HG03066 (cell line): ENCODE measurements at regions not wholly inside any gene's neighbourhood (a gene's known extent, or its start where the extent isn't known, plus 50 kb on each side); places are given as distances from the start of the nearest gene placed in this dataset.
"Not testable (repeated sequence)": the region's sequence is repeated elsewhere in the genome, so short reads cannot be mapped to it uniquely, and the experiment has no call there.

Source experiments
- ATAC-seq: cut with Tn5 transposase; IDR thresholded peaks from one replicate; pipeline ENCODE4 v1.9.1; 2021; ENCODE audit warnings: low read depth; ENCODE audit not compliant: unreplicated experiment

GRCh38 chr6:140544431-140544830 is 1170.0 kb upstream of the CITED2 start:
- ATAC-seq: no peak

GRCh38 chr6:140542863-140543262 is 1168.4 kb upstream of the CITED2 start:
- no peak for ATAC-seq

- no peak for ATAC-seq
These were observed 1166.8 kb upstream of the CITED2 start for GRCh38 chr6:140541288-140541687.

- no peak for ATAC-seq
These were observed 1166.3 kb upstream of the CITED2 start for GRCh38 chr6:140540743-140541142.

- ATAC-seq: no peak
These were observed 1164.5 kb upstream of the CITED2 start for GRCh38 chr6:140538926-140539325.

GRCh38 chr6:140537834-140538705 is 1163.6 kb upstream of the CITED2 start:
- ATAC-seq: no peak

GRCh38 chr6:140537211-140537610 is 1162.8 kb upstream of the CITED2 start:
- no peak for ATAC-seq

- no peak for ATAC-seq
These were observed 1161.1 kb upstream of the CITED2 start for GRCh38 chr6:140535511-140535910.

GRCh38 chr6:140533526-140533925 is 1159.1 kb upstream of the CITED2 start:
- no peak for ATAC-seq

GRCh38 chr6:140504776-140505175 is 1130.3 kb upstream of the CITED2 start:
- no peak for ATAC-seq

- ATAC-seq: no peak
These were observed 1126.4 kb upstream of the CITED2 start for GRCh38 chr6:140500849-140501248.

GRCh38 chr6:140499607-140500006 is 1125.2 kb upstream of the CITED2 start:
- ATAC-seq: no peak

GRCh38 chr6:140494321-140495108 is 1120.1 kb upstream of the CITED2 start:
- ATAC-seq: no peak

GRCh38 chr6:140493470-140493869 is 1119.0 kb upstream of the CITED2 start:
- ATAC-seq: not testable (repeated sequence)

- no peak for ATAC-seq
These were observed 1115.6 kb upstream of the CITED2 start for GRCh38 chr6:140490081-140490480.

GRCh38 chr6:140487586-140487985 is 1113.1 kb upstream of the CITED2 start:
- no peak for ATAC-seq

- ATAC-seq: no peak
These were observed 1112.3 kb upstream of the CITED2 start for GRCh38 chr6:140486450-140487361.

GRCh38 chr6:140485740-140486449 is 1111.4 kb upstream of the CITED2 start:
- no peak for ATAC-seq

GRCh38 chr6:140480852-140481251 is 1106.4 kb upstream of the CITED2 start:
- ATAC-seq: no peak

- no peak for ATAC-seq
These were observed 1104.2 kb upstream of the CITED2 start for GRCh38 chr6:140478631-140479030.
